Activated B cell treated with CpG ODN at 0.5 μM for 24 hours (primary cell): ENCODE measurements at regions not wholly inside any gene's neighbourhood (a gene's known extent, or its start where the extent isn't known, plus 50 kb on each side); places are given as distances from the start of the nearest gene placed in this dataset.

Experiments used
- ATAC-seq: fragments of 200-7000 bp; cut with Tn5 transposase; one replicate; pipeline ENCODE4 v1.10.0; 2021; ENCODE audit warnings: low read depth, mild to moderate bottlenecking, moderate library complexity
- CTCF ChIA-PET: fragments of 350-600 bp; sonication (Branson Sonifier 250); formaldehyde crosslinking; loops from one replicate; lab custom pipeline; 2021; ENCODE audit warnings: antibody characterized with exemption; lab: Charles Lee
- POLR2A ChIA-PET: fragments of 350-600 bp; sonication (Branson Sonifier 250); formaldehyde crosslinking; loops from one replicate; lab custom pipeline; 2021; ENCODE audit warnings: antibody characterized with exemption; lab: Charles Lee
- DNase-seq: peaks from one replicate; pipeline ENCODE4 v3.0.0; 2022
- H3K27ac Mint-ChIP-seq: one replicate; pipeline ENCODE4 v1.8.0; 2020; ENCODE audit warnings: mixed read lengths
- H3K27me3 Mint-ChIP-seq: one replicate; pipeline ENCODE4 v1.8.0; 2021; ENCODE audit warnings: mixed read lengths
- H3K36me3 Mint-ChIP-seq: one replicate; pipeline ENCODE4 v1.8.0; 2021; ENCODE audit warnings: low read depth, mixed read lengths
- H3K4me1 Mint-ChIP-seq: one replicate; pipeline ENCODE4 v1.8.0; 2021; ENCODE audit warnings: mixed read lengths
- H3K4me3 Mint-ChIP-seq: one replicate; pipeline ENCODE4 v1.8.0; 2020; ENCODE audit warnings: mild to moderate bottlenecking, mixed read lengths
- H3K9me3 Mint-ChIP-seq: one replicate; pipeline ENCODE4 v1.8.0; 2020; ENCODE audit warnings: mixed read lengths
- intact Hi-C: fragments of 100-400 bp; cut with micrococcal nuclease; formaldehyde crosslinking; loops from one replicate; pipeline ENCODE4 v1.15.1; 2024
- TF ChIP-seq, protein P1 (sequence below): fragments of 200-600 bp; IDR thresholded peaks from one replicate; pipeline ENCODE4 v1.8.0; 2022; ENCODE audit warnings: antibody characterized with exemption, mild to moderate bottlenecking

DNA sequence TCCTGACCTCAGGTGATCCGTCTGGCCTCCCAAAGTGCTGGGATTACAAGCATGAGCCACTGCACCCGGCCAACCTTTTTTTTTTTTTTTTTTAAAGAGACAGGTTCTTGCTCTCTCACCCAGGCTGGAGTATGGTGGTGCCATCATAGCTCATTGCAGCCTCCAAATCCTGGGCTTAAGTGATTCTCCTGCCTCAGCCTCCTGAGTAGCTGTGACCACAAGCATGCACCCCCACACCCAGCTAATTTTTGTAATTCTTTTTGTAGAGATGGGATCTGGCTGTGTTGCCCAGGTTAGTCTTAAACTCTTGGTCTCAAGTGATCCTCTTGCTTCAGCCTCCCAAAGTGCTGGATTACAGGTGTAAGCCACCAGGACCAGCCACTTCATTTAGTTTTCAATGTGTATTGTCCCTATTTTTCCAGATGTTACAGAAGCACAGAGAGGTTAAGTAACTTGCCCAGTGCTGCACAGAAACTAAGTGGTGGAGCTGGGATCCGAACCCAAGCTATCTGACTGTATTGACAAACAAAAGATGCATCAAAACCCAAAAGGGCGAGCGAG is 55.6 kb upstream of the GRK3 start:
- Mint-ChIP-seq H3K27ac (no peak overlapping the region), H3K4me3 (no peak overlapping the region), H3K27me3 (no peaks in the 10 kb centered on the region), H3K9me3 (no peaks in the 10 kb centered on the region), H3K36me3 (peaks cover 14% of the 10 kb centered on the region), H3K4me1 (no peaks in the 10 kb centered on the region)
- CTCF ChIA-PET = no interaction called here
- POLR2A ChIA-PET = no interaction called here
- TF ChIP-seq, protein P1, sequence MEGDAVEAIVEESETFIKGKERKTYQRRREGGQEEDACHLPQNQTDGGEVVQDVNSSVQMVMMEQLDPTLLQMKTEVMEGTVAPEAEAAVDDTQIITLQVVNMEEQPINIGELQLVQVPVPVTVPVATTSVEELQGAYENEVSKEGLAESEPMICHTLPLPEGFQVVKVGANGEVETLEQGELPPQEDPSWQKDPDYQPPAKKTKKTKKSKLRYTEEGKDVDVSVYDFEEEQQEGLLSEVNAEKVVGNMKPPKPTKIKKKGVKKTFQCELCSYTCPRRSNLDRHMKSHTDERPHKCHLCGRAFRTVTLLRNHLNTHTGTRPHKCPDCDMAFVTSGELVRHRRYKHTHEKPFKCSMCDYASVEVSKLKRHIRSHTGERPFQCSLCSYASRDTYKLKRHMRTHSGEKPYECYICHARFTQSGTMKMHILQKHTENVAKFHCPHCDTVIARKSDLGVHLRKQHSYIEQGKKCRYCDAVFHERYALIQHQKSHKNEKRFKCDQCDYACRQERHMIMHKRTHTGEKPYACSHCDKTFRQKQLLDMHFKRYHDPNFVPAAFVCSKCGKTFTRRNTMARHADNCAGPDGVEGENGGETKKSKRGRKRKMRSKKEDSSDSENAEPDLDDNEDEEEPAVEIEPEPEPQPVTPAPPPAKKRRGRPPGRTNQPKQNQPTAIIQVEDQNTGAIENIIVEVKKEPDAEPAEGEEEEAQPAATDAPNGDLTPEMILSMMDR = no peak
- DNase-seq (no peak), ATAC-seq (no peak)
- intact Hi-C loops = no loop called here

DNA sequence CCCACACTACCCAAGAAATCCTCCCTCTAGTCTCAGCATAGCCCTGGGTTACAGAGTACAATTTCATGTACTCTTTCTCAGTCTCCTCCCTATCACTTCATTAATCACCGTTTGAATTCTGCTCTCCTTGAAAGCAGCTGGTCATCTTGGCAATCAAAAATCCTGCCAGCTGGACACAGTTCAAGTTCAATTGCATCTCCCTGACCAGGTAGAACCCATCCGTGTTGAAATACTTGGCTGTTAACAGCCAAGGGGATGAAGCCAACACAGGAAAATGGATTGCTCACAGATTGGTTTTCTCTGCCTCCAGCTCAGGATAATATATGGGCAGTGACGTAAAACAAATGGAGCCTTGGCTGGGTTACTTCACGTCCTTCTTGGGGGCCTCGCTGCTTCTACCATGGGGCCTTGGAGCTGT is 55.1 kb upstream of the GRK3 start:
- Mint-ChIP-seq H3K27ac (no peak overlapping the region), H3K27me3 (no peaks in the 10 kb centered on the region), H3K9me3 (no peaks in the 10 kb centered on the region), H3K4me3 (no peak overlapping the region), H3K36me3 (peaks cover 14% of the 10 kb centered on the region), H3K4me1 (no peaks in the 10 kb centered on the region)
- ChIA-PET CTCF (no interaction called here), POLR2A (no interaction called here)
- TF ChIP-seq, protein P1 = no peak
- DNase-seq (no peak), ATAC-seq (no peak)
- intact Hi-C loops = no loop called here

DNA sequence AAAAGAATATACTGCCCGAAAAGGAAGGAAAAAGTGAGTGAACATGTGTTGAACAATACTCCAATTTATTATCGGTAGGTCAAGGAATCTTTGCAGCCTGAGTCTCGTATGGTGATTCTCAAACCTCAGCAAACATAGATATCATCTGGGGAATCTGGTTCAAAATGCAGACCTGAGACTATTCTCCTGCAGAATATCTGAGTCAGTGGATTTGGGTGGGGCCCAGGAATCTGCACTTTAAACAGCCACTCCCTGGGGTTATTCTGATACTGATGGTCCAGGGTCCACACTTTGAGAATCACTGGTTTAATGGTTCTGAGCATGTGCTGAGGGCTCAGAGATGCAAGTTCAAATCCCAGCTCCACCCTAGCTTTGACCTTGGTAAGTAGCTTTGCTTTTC is 53.6 kb upstream of the GRK3 start:
- intact Hi-C loops = no loop called here
- Mint-ChIP-seq H3K27ac (no peak overlapping the region), H3K9me3 (no peaks in the 10 kb centered on the region), H3K4me1 (no peaks in the 10 kb centered on the region), H3K36me3 (peaks cover 14% of the 10 kb centered on the region), H3K4me3 (no peak overlapping the region), H3K27me3 (no peaks in the 10 kb centered on the region)
- POLR2A ChIA-PET = no interaction called here
- TF ChIP-seq, protein P1 = no peak
- no peak for DNase-seq
- no peak for ATAC-seq
- CTCF ChIA-PET = no interaction called here

DNA sequence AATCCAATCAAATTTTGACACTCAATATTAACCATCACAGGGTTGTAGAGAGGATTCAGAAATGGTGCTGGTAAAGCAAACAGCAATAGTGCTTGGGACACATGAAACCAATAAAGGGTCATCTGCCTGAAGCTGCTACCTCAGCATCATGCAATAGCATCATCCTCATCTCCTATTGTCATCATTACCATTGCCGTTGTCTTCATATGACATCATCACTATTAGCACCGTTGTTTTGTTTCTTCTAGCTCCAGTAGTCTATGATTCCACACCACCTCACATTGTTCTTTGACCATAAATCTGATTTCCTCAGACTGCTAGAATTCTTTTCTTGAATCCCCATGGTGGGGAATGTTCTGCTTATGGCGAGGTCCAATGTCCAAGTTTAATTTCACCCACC is 52.8 kb upstream of the GRK3 start:
- TF ChIP-seq, protein P1 = no peak
- Mint-ChIP-seq H3K27me3 (no peaks in the 10 kb centered on the region), H3K4me3 (no peak overlapping the region), H3K36me3 (peaks cover 14% of the 10 kb centered on the region), H3K9me3 (no peaks in the 10 kb centered on the region), H3K27ac (no peak overlapping the region), H3K4me1 (no peaks in the 10 kb centered on the region)
- intact Hi-C loops = no loop called here
- DNase-seq (no peak), ATAC-seq (no peak)
- ChIA-PET CTCF (no interaction called here), POLR2A (no interaction called here)

DNA sequence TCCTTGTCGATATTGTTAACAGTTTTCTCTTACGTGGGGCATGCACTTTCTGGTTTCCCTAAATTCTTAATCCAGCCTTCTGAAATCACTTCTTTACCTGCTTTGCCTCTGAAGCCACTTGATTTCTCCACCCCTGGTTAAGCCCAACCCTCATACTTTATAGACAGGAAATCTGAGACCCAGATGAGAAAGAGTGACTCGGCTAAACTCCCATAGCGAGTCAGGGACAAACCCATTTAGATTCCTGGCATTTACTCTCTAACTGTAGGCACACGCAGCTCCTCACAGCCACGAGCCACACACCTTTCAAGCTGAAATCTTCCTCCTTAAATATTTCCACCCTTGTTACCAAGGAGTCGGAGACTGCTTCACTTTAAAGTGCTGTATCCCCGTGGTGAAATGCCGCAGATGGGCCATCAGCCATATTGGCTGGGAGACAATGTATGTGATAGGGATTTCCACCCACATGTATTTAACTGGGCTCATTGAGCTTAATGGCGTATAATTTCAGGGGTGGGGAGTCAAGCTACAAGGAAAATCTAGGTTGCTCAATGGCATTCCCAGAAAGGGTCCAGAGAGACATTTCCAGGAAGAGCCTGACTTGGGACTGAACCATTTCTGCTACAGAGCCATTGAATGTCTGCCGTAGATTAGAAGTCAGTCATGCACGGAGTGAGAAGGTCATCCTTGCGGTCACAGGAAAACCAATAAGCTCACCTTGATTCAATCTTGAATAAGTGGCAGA is 49.9 kb upstream of the GRK3 start:
- TF ChIP-seq, protein P1 = no peak
- Mint-ChIP-seq H3K9me3 (no peaks in the 10 kb centered on the region), H3K4me3 (no peak overlapping the region), H3K27ac (no peak overlapping the region), H3K27me3 (no peaks in the 10 kb centered on the region), H3K36me3 (peaks cover 11% of the 10 kb centered on the region), H3K4me1 (no peaks in the 10 kb centered on the region)
- ATAC-seq (no peak), DNase-seq (no peak)
- POLR2A ChIA-PET = no interaction called here
- intact Hi-C loops = no loop called here
- CTCF ChIA-PET = no interaction called here
